NT2/D1 (cell line): ENCODE measurements at regions not wholly inside any gene's neighbourhood (a gene's known extent, or its start where the extent isn't known, plus 50 kb on each side); places are given as distances from the start of the nearest gene placed in this dataset.

Source experiments
- SUZ12 ChIP-seq: IDR thresholded peaks from 2 replicates; pipeline ENCODE4 v1.6.1; 2011; ENCODE audit not compliant: insufficient read length, insufficient read depth; ENCODE audit errors: extremely low read depth
- YY1 ChIP-seq: IDR thresholded peaks from 2 replicates; pipeline ENCODE4 v1.6.1; 2011; ENCODE audit not compliant: insufficient read length, insufficient read depth

DNA sequence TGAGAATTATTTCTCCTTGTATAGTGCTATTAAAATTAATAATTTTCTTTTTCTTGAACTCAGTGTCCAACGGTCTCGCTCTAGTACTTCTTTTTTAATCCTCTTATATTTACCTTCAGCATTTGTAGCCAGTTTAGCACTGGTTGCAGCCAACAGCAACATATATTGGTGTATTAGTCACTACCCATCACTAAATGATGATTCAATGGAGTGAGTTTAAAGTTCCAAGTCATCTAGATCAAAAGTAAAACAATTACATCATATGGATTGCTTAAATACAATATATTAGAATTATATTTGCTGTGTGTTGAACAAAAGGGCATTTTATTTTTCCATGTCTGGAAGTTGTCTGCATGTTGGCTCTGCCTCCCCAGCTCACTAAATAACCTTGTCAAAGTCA lies 591.8 kb downstream of the ADGRL2 start:
- TF ChIP-seq SUZ12 (no peak), YY1 (no peak)
